ENCODE measurements at regions not wholly inside any gene's neighbourhood (a gene's known extent, or its start where the extent isn't known, plus 50 kb on each side); places are given as distances from the start of the nearest gene placed in this dataset.

GRCh38 chr6:71126506-71126905, 162.1 kb upstream of the OGFRL1 start:
- no peak for DNase-seq

GRCh38 chr6:71127374-71127773, 161.2 kb upstream of the OGFRL1 start:
- DNase-seq, result no peak

GRCh38 chr6:71130277-71130676, 158.3 kb upstream of the OGFRL1 start:
- no peak for DNase-seq

GRCh38 chr6:71134929-71135642, 153.5 kb upstream of the OGFRL1 start:
- no peak for DNase-seq

GRCh38 chr6:71137973-71138372, 150.6 kb upstream of the OGFRL1 start:
- no peak for DNase-seq

- no peak for DNase-seq
Observed at GRCh38 chr6:71138376-71138775, 150.2 kb upstream of the OGFRL1 start.

GRCh38 chr6:71139249-71139648, 149.4 kb upstream of the OGFRL1 start:
- no peak for DNase-seq

GRCh38 chr6:71153755-71154325, 134.8 kb upstream of the OGFRL1 start:
- DNase-seq, result no peak

- DNase-seq, result no peak
Observed at GRCh38 chr6:71157345-71157744, 131.3 kb upstream of the OGFRL1 start.

- no peak for DNase-seq
Observed at GRCh38 chr6:71164890-71165289, 123.7 kb upstream of the OGFRL1 start.

GRCh38 chr6:71168233-71168765, 120.3 kb upstream of the OGFRL1 start:
- no peak for DNase-seq

GRCh38 chr6:71171497-71172070, 117.0 kb upstream of the OGFRL1 start:
- no peak for DNase-seq

- no peak for DNase-seq
Observed at GRCh38 chr6:71179249-71179885, 109.2 kb upstream of the OGFRL1 start.

- no peak for DNase-seq
Observed at GRCh38 chr6:71181565-71181964, 107.0 kb upstream of the OGFRL1 start.

GRCh38 chr6:71187141-71187540, 101.5 kb upstream of the OGFRL1 start:
- no peak for DNase-seq

- no peak for DNase-seq
Observed at GRCh38 chr6:71190809-71191208, 97.8 kb upstream of the OGFRL1 start.

GRCh38 chr6:71194724-71195123, 93.9 kb upstream of the OGFRL1 start:
- no peak for DNase-seq

- no peak for DNase-seq
Observed at GRCh38 chr6:71197267-71197666, 91.3 kb upstream of the OGFRL1 start.

- no peak for DNase-seq
Observed at GRCh38 chr6:71197780-71198179, 90.8 kb upstream of the OGFRL1 start.

GRCh38 chr6:71198908-71199307, 89.7 kb upstream of the OGFRL1 start:
- no peak for DNase-seq

- DNase-seq, result no peak
Observed at GRCh38 chr6:71199736-71200135, 88.9 kb upstream of the OGFRL1 start.

- no peak for DNase-seq
Observed at GRCh38 chr6:71203206-71203605, 85.4 kb upstream of the OGFRL1 start.

GRCh38 chr6:71204741-71205140, 83.9 kb upstream of the OGFRL1 start:
- no peak for DNase-seq
